H9 (cell line): ENCODE measurements at regions not wholly inside any gene's neighbourhood (a gene's known extent, or its start where the extent isn't known, plus 50 kb on each side); places are given as distances from the start of the nearest gene placed in this dataset.

Experiments
- DNase-seq: peaks from one replicate; pipeline ENCODE4 v3.0.0-alpha.2; 2017
- H2AFZ ChIP-seq: one replicate; pipeline ENCODE4 v1.6.1; 2013; ENCODE audit warnings: mild to moderate bottlenecking, low read length, control low read depth, moderate library complexity
- H2AK5ac ChIP-seq: 2 replicates; pipeline ENCODE4 v1.6.1; 2013; ENCODE audit warnings: low read length, control low read depth, mixed read lengths; ENCODE audit not compliant: insufficient read length
- H2BK120ac ChIP-seq: one replicate; pipeline ENCODE4 v1.6.1; 2013; ENCODE audit warnings: low read depth, mild to moderate bottlenecking, low read length, control low read depth, inconsistent platforms; ENCODE audit not compliant: poor library complexity, severe bottlenecking
- H2BK12ac ChIP-seq: 2 replicates; pipeline ENCODE4 v1.6.1; 2013; ENCODE audit warnings: low read length, control low read depth, mixed read lengths, low read depth; ENCODE audit not compliant: insufficient read length
- H2BK15ac ChIP-seq: 2 replicates; pipeline ENCODE4 v1.6.1; 2013; ENCODE audit warnings: low read depth, low read length, control low read depth
- H2BK20ac ChIP-seq: one replicate; pipeline ENCODE4 v1.6.1; 2013; ENCODE audit warnings: low read depth, mild to moderate bottlenecking, low read length, control low read depth, inconsistent platforms; ENCODE audit not compliant: poor library complexity, severe bottlenecking
- H2BK5ac ChIP-seq: 2 replicates; pipeline ENCODE4 v1.6.1; 2013; ENCODE audit warnings: low read length, control low read depth, mixed read lengths; ENCODE audit not compliant: insufficient read length
- H3K14ac ChIP-seq: 2 replicates; pipeline ENCODE4 v1.6.1; 2013; ENCODE audit warnings: low read length, control low read depth; ENCODE audit not compliant: insufficient read depth
- H3K18ac ChIP-seq: 2 replicates; pipeline ENCODE4 v1.6.1; 2013; ENCODE audit warnings: low read depth, mild to moderate bottlenecking, mixed read lengths, low read length, control low read depth; ENCODE audit not compliant: insufficient read length
- H3K23ac ChIP-seq: 2 replicates; pipeline ENCODE4 v1.6.1; 2013; ENCODE audit warnings: low read length, control low read depth, mixed read lengths, low read depth; ENCODE audit not compliant: insufficient read length
- H3K23me2 ChIP-seq: 2 replicates; pipeline ENCODE4 v1.6.1; 2013; ENCODE audit warnings: low read depth, mild to moderate bottlenecking, mixed read lengths, low read length, control low read depth; ENCODE audit not compliant: insufficient read length, poor library complexity, severe bottlenecking
- H3K27ac ChIP-seq: 2 replicates; pipeline ENCODE4 v1.5.1; 2013; ENCODE audit warnings: low read length, control low read depth, mixed read lengths, low read depth; ENCODE audit not compliant: insufficient read length
- H3K27me3 ChIP-seq: 2 replicates; pipeline ENCODE4 v1.6.1; 2013; ENCODE audit warnings: low read length, control low read depth, inconsistent platforms; ENCODE audit not compliant: insufficient read depth
- H3K4ac ChIP-seq: 2 replicates; pipeline ENCODE4 v1.6.1; 2013; ENCODE audit warnings: low read depth, mild to moderate bottlenecking, control low read depth, inconsistent platforms, low read length, moderate library complexity
- H3K4me1 ChIP-seq: 2 replicates; pipeline ENCODE4 v1.6.1; 2013; ENCODE audit warnings: low read length, control low read depth, inconsistent platforms; ENCODE audit not compliant: insufficient read depth
- H3K4me2 ChIP-seq: 2 replicates; pipeline ENCODE4 v1.6.1; 2013; ENCODE audit warnings: low read length, control low read depth, mixed read lengths; ENCODE audit not compliant: insufficient read length, insufficient read depth
- H3K56ac ChIP-seq: 2 replicates; pipeline ENCODE4 v1.6.1; 2013; ENCODE audit warnings: low read depth, mild to moderate bottlenecking, mixed read lengths, low read length, control low read depth; ENCODE audit not compliant: insufficient read length
- H3K79me1 ChIP-seq: 2 replicates; pipeline ENCODE4 v1.6.1; 2013; ENCODE audit warnings: low read depth, mild to moderate bottlenecking, moderate library complexity, low read length, control low read depth, inconsistent platforms; ENCODE audit not compliant: insufficient read depth, poor library complexity, severe bottlenecking
- H3K79me2 ChIP-seq: 2 replicates; pipeline ENCODE4 v1.6.1; 2013; ENCODE audit warnings: low read length, control low read depth, inconsistent platforms; ENCODE audit not compliant: insufficient read depth
- H3K9ac ChIP-seq: 2 replicates; pipeline ENCODE4 v1.6.1; 2013; ENCODE audit warnings: low read length, control low read depth, mixed read lengths; ENCODE audit not compliant: insufficient read length; ENCODE audit errors: extremely low read depth
- H3K9me3 ChIP-seq: one replicate; pipeline ENCODE4 v1.6.1; 2013; ENCODE audit warnings: low read depth, low read length, inconsistent platforms; ENCODE audit not compliant: control insufficient read depth
- H3T11ph ChIP-seq: one replicate; pipeline ENCODE4 v1.6.1; 2013; ENCODE audit warnings: mild to moderate bottlenecking, low read length, control low read depth, inconsistent platforms
- H4K20me1 ChIP-seq: one replicate; pipeline ENCODE4 v1.6.1; 2013; ENCODE audit not compliant: control insufficient read depth, insufficient read length, insufficient read depth
- H4K5ac ChIP-seq: 2 replicates; pipeline ENCODE4 v1.6.1; 2013; ENCODE audit warnings: low read depth, mild to moderate bottlenecking, mixed read lengths, low read length, control low read depth; ENCODE audit not compliant: insufficient read length
- H4K8ac ChIP-seq: replicated peaks from 2 replicates; pipeline ENCODE4 v1.6.1; 2013; ENCODE audit warnings: low read length, control low read depth, mixed read lengths, low read depth; ENCODE audit not compliant: insufficient read length
- H4K91ac ChIP-seq: 2 replicates; pipeline ENCODE4 v1.6.1; 2013; ENCODE audit warnings: low read depth, mild to moderate bottlenecking, moderate library complexity, mixed read lengths, low read length, control low read depth; ENCODE audit not compliant: insufficient read length
- H3K27ac Mint-ChIP-seq, 3 experiments: 2 replicates in 2 of 3; 3 replicates in 1 of 3; pipeline ENCODE4 v1.8.0; 2020 to 2021; ENCODE audit warnings: mixed read lengths in 3 of 3, mild to moderate bottlenecking in 1 of 3, moderate library complexity in 1 of 3
- H3K27me3 Mint-ChIP-seq: 2 replicates; pipeline ENCODE4 v1.8.0; 2021; ENCODE audit warnings: low read depth, mild to moderate bottlenecking, moderate library complexity, mixed read lengths
- H3K36me3 Mint-ChIP-seq, 3 experiments: 2 replicates in 2 of 3; 3 replicates in 1 of 3; pipeline ENCODE4 v1.8.0; 2020 to 2021; ENCODE audit warnings: low read depth in 3 of 3, mixed read lengths in 3 of 3; ENCODE audit not compliant: insufficient read depth in 1 of 3
- H3K4me1 Mint-ChIP-seq, 2 experiments: 2 replicates each; pipeline ENCODE4 v1.8.0; 2020; ENCODE audit warnings: mixed read lengths in 2 of 2
- H3K4me3 Mint-ChIP-seq, 2 experiments: 2 replicates in 1 of 2; 3 replicates in 1 of 2; pipeline ENCODE4 v1.8.0; 2020 to 2021; ENCODE audit warnings: mild to moderate bottlenecking in 2 of 2, mixed read lengths in 2 of 2, moderate library complexity in 1 of 2
- H3K9me3 Mint-ChIP-seq, 2 experiments: 2 replicates in 1 of 2; 3 replicates in 1 of 2; pipeline ENCODE4 v1.8.0; 2020; ENCODE audit warnings: mild to moderate bottlenecking in 2 of 2, mixed read lengths in 2 of 2, moderate library complexity in 1 of 2
- WGBS: extraction: QIAGEN DNeasy Blood & Tissue Kit; methylation state at CpG from one replicate; pipeline ENCODE4 v1.1.7; 2013; ENCODE audit warnings: missing lambda C conversion rate, low lambda C conversion rate, mixed read lengths; ENCODE audit not compliant: insufficient read length; ENCODE audit errors: extremely low coverage; 5-methylcytosine and 5-hydroxymethylcytosine counted together
- TF ChIP-seq, protein P1 (sequence below): fragments of 200-600 bp; sonication (generic); conservative IDR thresholded peaks from 3 replicates; pipeline ENCODE4 v1.8.0; 2021; ENCODE audit warnings: antibody characterized with exemption, mild to moderate bottlenecking

DNA sequence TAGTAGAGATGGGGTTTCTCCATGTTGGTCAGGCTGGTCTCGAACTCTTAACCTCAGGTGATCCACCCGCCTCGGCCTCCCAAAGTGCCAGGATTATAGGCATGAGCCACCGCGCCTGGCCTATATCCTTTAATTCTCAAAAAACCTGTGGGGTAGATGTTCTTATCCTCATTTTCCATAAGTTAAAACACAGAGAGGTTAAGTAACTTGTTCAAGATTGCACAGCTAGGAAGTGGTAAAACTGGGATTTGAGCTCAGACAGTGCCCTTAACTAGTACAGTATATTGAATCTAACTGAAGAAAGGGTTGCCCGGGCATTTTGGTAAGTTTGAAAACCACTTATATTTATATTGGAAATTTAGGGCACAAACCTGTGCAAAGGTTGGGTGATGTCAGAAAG lies 116.0 kb downstream of the GLUD2 start:
- H4K91ac ChIP-seq, result no peak overlapping the region
- no peak overlapping the region for H3T11ph ChIP-seq
- H3K23me2 ChIP-seq, result no peaks in the 10 kb centered on the region
- no peak overlapping the region for H2BK20ac ChIP-seq
- no peak overlapping the region for H2BK12ac ChIP-seq
- no peak overlapping the region for H3K14ac ChIP-seq
- no peak overlapping the region for H2BK120ac ChIP-seq
- no peak overlapping the region for H2BK5ac ChIP-seq
- Mint-ChIP-seq H3K4me1 (peaks cover 9 to 12% of the 10 kb centered on the region in 2 experiments), H3K27ac (no peak overlapping the region), H3K36me3 (no peaks in the 10 kb centered on the region; a peak in 1 of 7 replicates), H3K9me3 (peaks cover 58 to 74% of the 10 kb centered on the region in 2 experiments), H3K27me3 (peaks cover 3% of the 10 kb centered on the region), H3K4me3 (no peak overlapping the region)
- no peaks in the 10 kb centered on the region for H3K27me3 ChIP-seq
- H4K5ac ChIP-seq, result no peak overlapping the region
- H3K18ac ChIP-seq, result no peak overlapping the region
- H3K79me1 ChIP-seq, result no peaks in the 10 kb centered on the region
- no peak overlapping the region for H2AK5ac ChIP-seq
- H2BK15ac ChIP-seq, result no peak overlapping the region
- no peaks in the 10 kb centered on the region for H3K79me2 ChIP-seq
- WGBS, result no CpG with 5 or more reads among the region's 6 CpGs
- H3K23ac ChIP-seq, result no peak overlapping the region
- no peaks in the 10 kb centered on the region for H4K20me1 ChIP-seq
- no peak overlapping the region for H2AFZ ChIP-seq
- H3K9ac ChIP-seq, result no peak overlapping the region
- no peak overlapping the region for H4K8ac ChIP-seq
- peaks cover 25% of the 10 kb centered on the region for H3K9me3 ChIP-seq
- TF ChIP-seq, protein P1, sequence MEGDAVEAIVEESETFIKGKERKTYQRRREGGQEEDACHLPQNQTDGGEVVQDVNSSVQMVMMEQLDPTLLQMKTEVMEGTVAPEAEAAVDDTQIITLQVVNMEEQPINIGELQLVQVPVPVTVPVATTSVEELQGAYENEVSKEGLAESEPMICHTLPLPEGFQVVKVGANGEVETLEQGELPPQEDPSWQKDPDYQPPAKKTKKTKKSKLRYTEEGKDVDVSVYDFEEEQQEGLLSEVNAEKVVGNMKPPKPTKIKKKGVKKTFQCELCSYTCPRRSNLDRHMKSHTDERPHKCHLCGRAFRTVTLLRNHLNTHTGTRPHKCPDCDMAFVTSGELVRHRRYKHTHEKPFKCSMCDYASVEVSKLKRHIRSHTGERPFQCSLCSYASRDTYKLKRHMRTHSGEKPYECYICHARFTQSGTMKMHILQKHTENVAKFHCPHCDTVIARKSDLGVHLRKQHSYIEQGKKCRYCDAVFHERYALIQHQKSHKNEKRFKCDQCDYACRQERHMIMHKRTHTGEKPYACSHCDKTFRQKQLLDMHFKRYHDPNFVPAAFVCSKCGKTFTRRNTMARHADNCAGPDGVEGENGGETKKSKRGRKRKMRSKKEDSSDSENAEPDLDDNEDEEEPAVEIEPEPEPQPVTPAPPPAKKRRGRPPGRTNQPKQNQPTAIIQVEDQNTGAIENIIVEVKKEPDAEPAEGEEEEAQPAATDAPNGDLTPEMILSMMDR, result no peak
- H3K4me2 ChIP-seq, result no peak overlapping the region
- no peaks in the 10 kb centered on the region for H3K4me1 ChIP-seq
- H3K56ac ChIP-seq, result no peak overlapping the region
- DNase-seq, result no peak
- no peak overlapping the region for H3K4ac ChIP-seq
- H3K27ac ChIP-seq, result no peak overlapping the region
